ENCODE measurements at regions not wholly inside any gene's neighbourhood (a gene's known extent, or its start where the extent isn't known, plus 50 kb on each side); places are given as distances from the start of the nearest gene placed in this dataset.

- Mint-ChIP-seq H3K9me3 (no peaks in the 10 kb centered on the region), H3K4me3 (no peak overlapping the region)
These were observed 113.5 kb upstream of the CCL2 start for GRCh38 chr17:34141590-34141989.

DNA sequence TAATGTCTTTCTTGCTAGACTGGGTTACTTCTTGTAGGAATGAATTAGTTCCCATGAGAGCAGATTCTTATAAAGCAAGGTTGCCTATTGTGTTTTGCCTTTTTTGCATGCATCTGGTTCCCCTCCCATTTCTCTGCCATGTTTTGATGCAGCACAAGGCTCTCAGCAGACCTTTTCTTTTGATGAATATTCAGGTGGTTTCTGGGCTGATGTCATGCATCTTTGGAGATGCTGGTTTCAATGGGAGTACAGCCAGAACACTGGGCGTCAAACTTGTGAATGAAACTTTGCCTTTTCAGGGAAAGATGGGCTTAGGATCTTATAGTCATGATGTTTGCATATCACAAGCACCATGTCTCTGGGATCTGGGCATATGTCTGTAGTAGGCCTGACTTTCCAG is 111.7 kb upstream of the CCL2 start:
- no peak for DNase-seq (ENCODE audit: extremely low spot score, unreplicated experiment)
- Mint-ChIP-seq H3K27me3 (peaks cover 9% of the 10 kb centered on the region), H3K36me3 (no peaks in the 10 kb centered on the region), H3K9me3 (no peaks in the 10 kb centered on the region), H3K4me1 (ENCODE audit: unreplicated experiment) (no peaks in the 10 kb centered on the region), H3K4me3 (no peak overlapping the region), H3K27ac (no peak overlapping the region)
- TF ChIP-seq CTCF (conservative IDR thresholded peaks at IDR 0.05): no peak

More at GRCh38 chr17:34141590-34141989, 113.5 kb upstream of the CCL2 start:
- H3K4me1 Mint-ChIP-seq (ENCODE audit: unreplicated experiment): no peaks in the 10 kb centered on the region
- H3K27me3 Mint-ChIP-seq: peaks cover 6% of the 10 kb centered on the region
- no peak for DNase-seq (ENCODE audit: extremely low spot score, unreplicated experiment)
- TF ChIP-seq CTCF (conservative IDR thresholded peaks at IDR 0.05): no peak
- H3K27ac Mint-ChIP-seq: no peak overlapping the region
- no peaks in the 10 kb centered on the region for H3K36me3 Mint-ChIP-seq

GRCh38 chr17:34146440-34147043 is 108.5 kb upstream of the CCL2 start:
- H3K27ac Mint-ChIP-seq: no peak overlapping the region
- H3K4me1 Mint-ChIP-seq (ENCODE audit: unreplicated experiment): no peaks in the 10 kb centered on the region
- H3K36me3 Mint-ChIP-seq: no peaks in the 10 kb centered on the region
- no peak overlapping the region for H3K4me3 Mint-ChIP-seq
- H3K9me3 Mint-ChIP-seq: no peaks in the 10 kb centered on the region
- peaks cover 3% of the 10 kb centered on the region for H3K27me3 Mint-ChIP-seq
- peak; percentile 72 for TF ChIP-seq CTCF (conservative IDR thresholded peaks at IDR 0.05)
- DNase-seq (ENCODE audit: extremely low spot score, unreplicated experiment): no peak

GRCh38 chr17:34151102-34151501 is 104.0 kb upstream of the CCL2 start:
- Mint-ChIP-seq H3K27me3 (peaks cover 44% of the 10 kb centered on the region), H3K36me3 (no peaks in the 10 kb centered on the region), H3K27ac (no peak overlapping the region), H3K4me3 (no peak overlapping the region), H3K4me1 (ENCODE audit: unreplicated experiment) (peaks cover 7% of the 10 kb centered on the region), H3K9me3 (no peaks in the 10 kb centered on the region)
- no peak for DNase-seq (ENCODE audit: extremely low spot score, unreplicated experiment)
- TF ChIP-seq CTCF (conservative IDR thresholded peaks at IDR 0.05): no peak

DNA sequence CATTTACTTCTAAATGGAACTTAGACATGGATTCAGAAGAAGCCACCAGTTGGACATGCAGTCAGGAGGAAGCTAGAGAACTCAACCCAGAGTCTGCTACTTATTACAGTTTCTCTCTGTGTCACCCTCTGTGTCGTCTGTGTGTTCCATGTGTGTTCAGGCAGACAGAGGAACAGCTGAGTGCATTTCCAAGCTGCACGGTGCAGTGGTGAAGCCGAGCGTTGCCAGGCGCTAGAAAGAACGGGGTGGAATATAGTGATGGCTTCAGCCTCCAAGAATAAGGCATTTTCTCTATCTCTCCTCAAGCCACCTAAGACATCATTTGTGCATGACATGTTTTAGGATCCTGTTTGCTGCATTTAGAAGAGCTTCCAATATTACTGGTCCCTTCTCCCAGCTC is 101.1 kb upstream of the CCL2 start:
- no peak for DNase-seq (ENCODE audit: extremely low spot score, unreplicated experiment)
- no peak for TF ChIP-seq CTCF (conservative IDR thresholded peaks at IDR 0.05)
- Mint-ChIP-seq H3K4me3 (peak overlapping the region; percentile 76), H3K27ac (no peak overlapping the region), H3K36me3 (no peaks in the 10 kb centered on the region), H3K9me3 (no peaks in the 10 kb centered on the region), H3K4me1 (ENCODE audit: unreplicated experiment) (peaks cover 13% of the 10 kb centered on the region), H3K27me3 (peaks cover 68% of the 10 kb centered on the region)
